IPS-18a (cell line): ENCODE measurements at regions not wholly inside any gene's neighbourhood (a gene's known extent, or its start where the extent isn't known, plus 50 kb on each side); places are given as distances from the start of the nearest gene placed in this dataset.

Source experiments
- H3K27ac ChIP-seq: one replicate; pipeline ENCODE4 v1.5.1; 2013; ENCODE audit warnings: low read length
- H3K27me3 ChIP-seq: one replicate; pipeline ENCODE4 v1.6.1; 2013; ENCODE audit warnings: mild to moderate bottlenecking, low read length; ENCODE audit not compliant: control insufficient read depth, insufficient read depth
- H3K36me3 ChIP-seq: one replicate; pipeline ENCODE4 v1.6.1; 2013; ENCODE audit warnings: low read depth, low read length; ENCODE audit not compliant: control insufficient read depth
- H3K4me1 ChIP-seq: one replicate; pipeline ENCODE4 v1.6.1; 2013; ENCODE audit warnings: low read depth, low read length; ENCODE audit not compliant: control insufficient read depth
- H3K4me3 ChIP-seq: one replicate; pipeline ENCODE4 v1.5.1; 2013; ENCODE audit warnings: low read length
- H3K9ac ChIP-seq: one replicate; pipeline ENCODE4 v1.6.1; 2013; ENCODE audit warnings: mild to moderate bottlenecking, low read length, moderate library complexity
- H3K9me3 ChIP-seq: one replicate; pipeline ENCODE4 v1.6.1; 2013; ENCODE audit warnings: low read depth, low read length; ENCODE audit not compliant: control insufficient read depth

DNA sequence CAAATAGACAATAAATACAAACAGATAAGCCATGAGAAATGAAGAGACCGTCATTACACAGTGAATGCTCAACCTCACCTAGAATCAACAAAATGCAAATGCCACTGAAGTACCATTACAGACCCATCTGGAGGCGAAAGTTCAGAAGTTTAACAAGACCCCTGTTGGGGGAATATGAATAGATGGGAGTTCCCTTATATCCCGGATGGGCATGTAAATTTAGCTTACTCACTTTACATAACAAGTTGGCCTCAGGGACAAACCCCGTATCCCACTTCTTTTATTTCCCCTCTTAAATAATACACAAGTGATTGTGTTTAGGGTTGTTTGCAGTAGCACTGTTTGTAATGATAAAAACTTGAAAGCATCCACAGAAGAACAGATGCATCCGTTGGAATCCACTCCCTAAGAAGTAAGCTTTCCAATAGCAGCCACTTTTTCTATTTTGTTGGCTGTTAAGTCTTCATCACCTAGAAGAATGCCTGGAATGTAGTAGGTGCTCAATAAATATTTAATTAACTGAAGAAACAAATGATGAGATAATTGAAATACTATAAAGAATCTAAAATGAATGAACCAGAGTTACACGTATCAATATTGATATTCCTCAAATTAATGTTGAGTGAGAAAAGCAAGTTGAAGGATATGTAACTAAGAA, 1076.3 kb upstream of the TENM3 start:
- Histone ChIP-seq H3K4me1 (peaks cover 29% of the 10 kb centered on the region), H3K36me3 (no peaks in the 10 kb centered on the region), H3K9ac (no peak overlapping the region), H3K27ac (no peak overlapping the region), H3K4me3 (peak overlapping the region; percentile 22), H3K27me3 (peaks cover 37% of the 10 kb centered on the region), H3K9me3 (no peaks in the 10 kb centered on the region)

DNA sequence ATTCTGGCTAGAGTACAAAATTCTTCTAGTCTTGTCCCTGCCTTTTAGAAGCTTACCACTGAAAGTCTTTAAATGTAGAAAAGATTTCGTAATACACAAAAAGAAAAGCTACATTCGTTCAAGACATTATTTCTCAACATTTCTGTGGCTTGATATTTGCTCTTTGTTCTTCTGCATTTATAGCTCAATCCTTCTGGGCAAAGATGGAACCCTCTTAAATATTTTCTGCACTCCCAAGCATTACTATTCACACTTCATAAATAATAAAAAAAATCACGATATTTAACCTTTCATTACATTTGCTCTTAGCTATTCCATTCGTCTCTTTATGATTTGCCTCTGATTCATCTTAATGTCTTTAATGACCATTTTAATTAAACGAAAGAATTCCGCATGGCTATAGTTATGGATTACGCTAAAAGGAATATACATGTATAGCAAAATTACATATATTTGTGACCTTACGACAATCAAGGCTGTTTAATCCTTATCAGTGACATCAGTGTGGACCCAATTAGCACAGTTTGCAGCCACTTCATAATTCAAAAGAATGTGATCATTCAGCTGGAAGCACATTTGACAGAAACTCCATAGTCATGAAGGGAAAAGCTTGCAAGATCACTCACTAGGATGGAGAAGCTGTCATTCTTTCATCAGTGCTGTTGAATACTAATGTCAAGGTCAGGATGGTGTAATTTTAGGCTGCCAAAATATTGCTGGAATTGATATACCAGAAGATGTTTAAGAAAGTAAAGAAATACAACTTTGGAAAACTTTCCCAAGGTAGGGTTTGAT, 1075.0 kb upstream of the TENM3 start:
- no peak overlapping the region for H3K9ac ChIP-seq
- peaks cover 37% of the 10 kb centered on the region for H3K27me3 ChIP-seq

DNA sequence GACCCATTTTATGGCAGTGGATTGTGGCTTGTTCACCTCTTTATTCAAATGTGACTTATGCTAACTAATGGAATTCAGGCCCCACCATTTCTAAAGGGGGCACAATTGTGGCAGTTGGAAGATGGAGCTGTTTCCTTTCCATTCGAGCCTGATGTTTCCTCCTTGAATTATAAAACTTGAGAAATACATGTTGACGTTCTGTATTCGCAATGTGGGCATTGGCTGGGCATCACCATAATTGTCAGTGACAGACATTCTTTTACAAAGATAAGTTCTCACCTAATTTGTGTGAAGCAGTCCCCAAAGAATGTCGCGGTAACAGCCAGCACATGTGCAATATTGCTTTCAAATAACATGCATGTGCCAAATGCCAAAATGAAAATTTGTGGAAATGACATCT, 1070.2 kb upstream of the TENM3 start:
- peaks cover 13% of the 10 kb centered on the region for H3K27me3 ChIP-seq
- H3K4me3 ChIP-seq = no peak overlapping the region
- H3K4me1 ChIP-seq = peaks cover 5% of the 10 kb centered on the region
- no peak overlapping the region for H3K27ac ChIP-seq
- no peaks in the 10 kb centered on the region for H3K9me3 ChIP-seq
- H3K36me3 ChIP-seq = no peaks in the 10 kb centered on the region
- H3K9ac ChIP-seq = no peak overlapping the region

More for the DNA sequence above, 1075.0 kb upstream of the TENM3 start:
- H3K27ac ChIP-seq = no peak overlapping the region
- H3K4me1 ChIP-seq = peaks cover 29% of the 10 kb centered on the region
- no peaks in the 10 kb centered on the region for H3K36me3 ChIP-seq
- no peaks in the 10 kb centered on the region for H3K9me3 ChIP-seq
- no peak overlapping the region for H3K4me3 ChIP-seq

DNA sequence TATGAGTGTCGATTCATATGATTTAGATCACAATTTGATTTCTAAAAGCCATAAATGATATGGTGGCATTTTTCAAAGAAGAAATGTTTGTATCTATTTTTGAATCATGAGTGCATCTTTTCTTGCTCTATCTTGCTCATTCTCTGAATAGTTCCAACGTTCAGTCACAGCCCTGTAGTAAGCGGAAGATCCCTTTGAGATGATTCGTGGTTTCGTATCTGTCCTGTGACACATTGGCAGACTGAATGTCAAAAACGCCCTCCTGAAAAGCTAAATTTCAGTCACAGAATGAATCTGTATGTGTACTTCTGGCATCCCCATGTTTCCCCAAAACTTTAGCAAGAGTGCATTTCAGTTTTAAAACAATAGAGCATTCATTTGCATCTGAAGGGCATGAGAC, 1066.9 kb upstream of the TENM3 start:
- H3K27me3 ChIP-seq = no peaks in the 10 kb centered on the region
- no peaks in the 10 kb centered on the region for H3K9me3 ChIP-seq
- no peak overlapping the region for H3K27ac ChIP-seq
- H3K4me3 ChIP-seq = no peak overlapping the region
- no peaks in the 10 kb centered on the region for H3K4me1 ChIP-seq
- no peak overlapping the region for H3K9ac ChIP-seq
- H3K36me3 ChIP-seq = no peaks in the 10 kb centered on the region

DNA sequence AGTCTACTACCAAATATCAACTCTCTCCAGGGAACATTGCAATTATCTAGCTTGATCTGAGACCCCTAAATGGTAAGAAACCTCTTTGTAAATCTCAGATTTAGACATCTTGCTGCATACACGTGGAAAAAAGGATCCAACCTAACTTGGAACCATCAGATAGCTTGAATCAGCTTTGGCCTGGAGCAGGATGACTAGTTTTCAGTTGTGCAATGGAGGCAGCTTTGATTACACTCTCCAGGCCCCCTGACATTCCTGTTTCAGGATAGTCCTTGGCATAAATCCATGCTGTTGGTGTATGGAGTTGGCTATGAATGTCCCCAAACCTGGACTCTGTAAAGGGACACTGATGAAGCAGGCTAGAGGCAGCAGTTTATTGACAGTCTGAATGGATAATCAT, 1061.9 kb upstream of the TENM3 start:
- Histone ChIP-seq H3K27ac (no peak overlapping the region), H3K9ac (no peak overlapping the region), H3K9me3 (no peaks in the 10 kb centered on the region), H3K4me3 (no peak overlapping the region), H3K4me1 (no peaks in the 10 kb centered on the region), H3K36me3 (no peaks in the 10 kb centered on the region), H3K27me3 (no peaks in the 10 kb centered on the region)

DNA sequence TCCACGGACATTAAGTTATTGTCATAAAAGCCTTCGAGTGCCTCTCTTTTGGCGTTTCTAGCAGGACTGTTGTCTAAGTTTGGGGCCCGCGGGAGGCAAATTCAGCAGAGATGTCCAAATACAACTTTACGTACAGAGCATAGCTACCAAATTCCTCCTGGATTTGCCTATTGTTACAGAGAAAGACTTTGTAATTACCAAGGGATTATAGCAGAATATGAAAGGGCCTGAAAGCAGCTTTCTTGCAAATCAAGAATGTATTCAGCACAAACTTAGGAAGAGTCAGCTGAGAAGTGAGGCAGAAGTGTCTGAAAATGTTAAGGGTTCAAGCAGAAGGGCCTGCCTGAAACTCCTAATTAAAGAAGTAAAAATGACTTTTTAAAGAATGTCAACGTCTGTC, 1053.5 kb upstream of the TENM3 start:
- H3K9ac ChIP-seq = no peak overlapping the region
- peaks cover 12% of the 10 kb centered on the region for H3K4me1 ChIP-seq
- no peaks in the 10 kb centered on the region for H3K9me3 ChIP-seq
- H3K36me3 ChIP-seq = no peaks in the 10 kb centered on the region
- H3K27ac ChIP-seq = no peak overlapping the region
- H3K4me3 ChIP-seq = no peak overlapping the region
- H3K27me3 ChIP-seq = no peaks in the 10 kb centered on the region

DNA sequence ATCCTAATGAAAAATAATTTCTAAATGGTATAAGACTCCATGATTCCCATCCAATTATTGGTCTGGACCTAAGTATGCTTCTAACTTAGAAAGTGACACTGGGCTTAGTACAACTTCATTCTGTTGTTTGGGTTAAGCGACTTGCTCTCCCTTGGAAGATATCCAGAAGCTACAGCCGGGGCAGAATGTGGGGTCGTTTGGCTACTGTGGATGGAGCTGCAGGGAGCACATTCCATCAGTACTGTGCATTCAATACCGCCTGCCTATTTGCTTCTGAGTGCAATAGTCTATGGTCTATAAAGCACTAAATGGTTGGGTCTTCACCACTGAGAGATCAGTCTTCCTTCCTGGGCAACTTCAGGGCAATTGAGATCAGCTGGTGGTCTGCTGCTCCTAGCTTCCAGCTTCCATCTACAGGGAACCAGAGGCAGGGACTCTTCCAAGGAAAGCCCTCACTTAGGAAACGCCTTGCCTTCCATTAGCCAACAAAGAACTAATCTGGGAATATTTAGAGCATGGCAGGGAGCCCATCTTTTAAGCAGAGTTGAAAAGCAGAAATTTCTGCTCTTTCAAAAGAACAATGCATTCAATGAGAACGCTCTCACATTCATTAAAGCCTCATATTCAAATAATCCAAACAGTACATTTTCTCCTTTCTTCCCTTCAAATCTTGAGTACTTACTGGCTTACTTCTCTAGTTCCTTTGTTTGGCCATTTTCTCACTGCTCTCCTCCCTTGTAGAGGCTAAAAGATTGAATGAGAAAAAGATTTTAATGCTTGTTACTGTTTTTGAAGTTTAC, 1049.9 kb upstream of the TENM3 start:
- Histone ChIP-seq H3K9me3 (no peaks in the 10 kb centered on the region), H3K27me3 (no peaks in the 10 kb centered on the region), H3K9ac (no peak overlapping the region), H3K27ac (no peak overlapping the region), H3K36me3 (no peaks in the 10 kb centered on the region), H3K4me3 (no peak overlapping the region), H3K4me1 (peaks cover 12% of the 10 kb centered on the region)

DNA sequence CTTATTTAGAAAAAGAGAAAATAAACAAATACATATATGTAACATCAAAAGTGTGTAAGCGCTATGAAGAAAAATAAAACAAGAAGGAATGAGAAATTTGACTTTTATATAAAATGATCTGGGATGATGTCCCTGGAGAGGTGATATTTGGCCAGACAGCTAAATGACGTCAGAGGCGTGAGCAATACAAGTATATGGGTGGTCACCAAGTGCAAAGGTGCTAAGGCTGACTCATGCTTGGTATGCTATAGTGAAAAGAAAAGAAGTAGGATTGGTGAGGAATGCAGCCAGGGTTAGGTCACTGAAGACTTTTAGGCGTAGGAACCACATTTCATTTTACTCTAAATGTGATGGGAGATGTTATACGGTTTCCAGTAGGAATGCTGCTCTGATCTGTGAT, 1049.1 kb upstream of the TENM3 start:
- no peak overlapping the region for H3K27ac ChIP-seq
- H3K9ac ChIP-seq = no peak overlapping the region
- H3K36me3 ChIP-seq = no peaks in the 10 kb centered on the region
- H3K9me3 ChIP-seq = no peaks in the 10 kb centered on the region
- H3K27me3 ChIP-seq = no peaks in the 10 kb centered on the region
- H3K4me3 ChIP-seq = no peak overlapping the region
- peaks cover 12% of the 10 kb centered on the region for H3K4me1 ChIP-seq

DNA sequence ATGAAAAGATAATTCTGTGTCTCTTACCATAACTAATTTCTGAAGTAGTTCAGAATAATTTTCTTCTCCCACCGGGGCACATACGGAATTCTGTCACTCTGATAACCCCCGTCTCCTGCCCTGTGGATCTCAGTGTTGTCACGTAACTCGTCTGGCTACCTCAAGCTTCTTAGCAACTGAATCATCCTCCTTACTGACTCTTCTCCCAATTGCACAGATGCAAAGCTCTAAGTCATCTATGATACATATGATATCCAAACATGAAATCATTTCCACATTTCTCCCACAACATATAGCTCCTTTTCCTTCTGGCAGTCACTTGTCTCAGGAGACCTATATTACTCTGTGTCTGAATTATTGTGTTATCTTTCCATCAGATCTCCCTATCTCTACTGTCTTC, 1043.1 kb upstream of the TENM3 start:
- H3K27ac ChIP-seq = no peak overlapping the region
- no peak overlapping the region for H3K9ac ChIP-seq
- no peaks in the 10 kb centered on the region for H3K4me1 ChIP-seq
- no peak overlapping the region for H3K4me3 ChIP-seq
- no peaks in the 10 kb centered on the region for H3K9me3 ChIP-seq
- no peaks in the 10 kb centered on the region for H3K27me3 ChIP-seq
- no peaks in the 10 kb centered on the region for H3K36me3 ChIP-seq

DNA sequence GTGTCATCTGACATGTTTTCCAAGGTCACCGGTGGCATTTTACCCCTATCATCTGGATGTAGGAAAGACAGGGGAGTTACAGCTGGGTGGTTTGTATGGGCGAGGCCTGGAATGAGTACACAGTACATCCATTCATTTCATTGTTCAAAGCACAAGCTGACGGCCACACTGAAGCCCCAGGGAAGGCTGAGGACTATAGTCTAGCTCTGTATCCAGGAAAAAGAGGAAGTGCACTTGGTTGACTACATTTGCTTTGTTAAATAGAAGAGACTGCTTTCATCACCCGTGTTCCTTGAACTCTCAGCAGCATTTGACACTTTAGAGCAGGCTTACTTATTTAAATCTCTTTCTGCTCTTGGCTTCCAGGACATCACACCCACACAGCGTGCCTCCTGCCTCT, 1041.0 kb upstream of the TENM3 start:
- H3K9me3 ChIP-seq = no peaks in the 10 kb centered on the region
- H3K27ac ChIP-seq = no peak overlapping the region
- no peak overlapping the region for H3K9ac ChIP-seq

DNA sequence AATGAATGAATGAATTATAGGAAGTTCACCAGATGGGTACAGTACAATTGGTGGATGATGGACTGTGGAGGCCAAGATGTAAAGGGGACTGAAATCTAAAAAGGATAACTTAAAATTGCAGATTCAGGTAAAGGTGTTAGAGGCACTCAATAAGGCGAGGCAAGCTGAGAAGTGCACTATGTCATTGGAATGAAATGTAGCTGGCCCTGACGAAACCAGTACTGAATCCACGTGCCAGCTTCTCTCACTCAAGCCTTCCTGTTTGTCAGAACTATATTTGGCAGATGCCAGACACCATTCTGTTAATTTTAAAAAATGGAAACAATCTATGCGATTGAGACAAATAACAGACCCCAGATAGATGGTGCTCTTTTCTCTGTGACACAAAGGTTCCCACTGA, 1039.1 kb upstream of the TENM3 start:
- H3K27ac ChIP-seq = no peak overlapping the region
- no peak overlapping the region for H3K9ac ChIP-seq
- no peak overlapping the region for H3K4me3 ChIP-seq
- no peaks in the 10 kb centered on the region for H3K36me3 ChIP-seq
- no peaks in the 10 kb centered on the region for H3K9me3 ChIP-seq
- H3K4me1 ChIP-seq = no peaks in the 10 kb centered on the region
- no peaks in the 10 kb centered on the region for H3K27me3 ChIP-seq

More for the DNA sequence above, 1041.0 kb upstream of the TENM3 start:
- no peak overlapping the region for H3K4me3 ChIP-seq
- H3K4me1 ChIP-seq = no peaks in the 10 kb centered on the region
- H3K27me3 ChIP-seq = no peaks in the 10 kb centered on the region
- no peaks in the 10 kb centered on the region for H3K36me3 ChIP-seq
